GM21423 (cell line): ENCODE measurements at regions not wholly inside any gene's neighbourhood (a gene's known extent, or its start where the extent isn't known, plus 50 kb on each side); places are given as distances from the start of the nearest gene placed in this dataset.
A peak's percentile ranks its signal among the peaks of the same experiment; 100 is the strongest.
"Not testable (repeated sequence)": the region's sequence is repeated elsewhere in the genome, so short reads cannot be mapped to it uniquely, and the experiment has no call there.

Source experiments
- ATAC-seq: cut with Tn5 transposase; IDR thresholded peaks from one replicate; pipeline ENCODE4 v1.9.1; 2021; ENCODE audit warnings: mild to moderate bottlenecking, moderate library complexity; ENCODE audit not compliant: unreplicated experiment

GRCh38 chr3:40925231-40925630 lies 274.1 kb upstream of the CTNNB1 start:
- no peak for ATAC-seq

GRCh38 chr3:40930131-40930538 lies 269.2 kb upstream of the CTNNB1 start:
- no peak for ATAC-seq

GRCh38 chr3:40930756-40931155 lies 268.5 kb upstream of the CTNNB1 start:
- no peak for ATAC-seq

- ATAC-seq: no peak
Measured at GRCh38 chr3:40938591-40938990, 260.7 kb upstream of the CTNNB1 start.

GRCh38 chr3:40939030-40939740 lies 260.1 kb upstream of the CTNNB1 start:
- ATAC-seq: no peak

GRCh38 chr3:40939741-40940130 lies 259.6 kb upstream of the CTNNB1 start:
- ATAC-seq: no peak

- ATAC-seq: no peak
Measured at GRCh38 chr3:40940651-40941050, 258.7 kb upstream of the CTNNB1 start.

- ATAC-seq: not testable (repeated sequence)
Measured at GRCh38 chr3:40947022-40947421, 252.3 kb upstream of the CTNNB1 start.

GRCh38 chr3:40949347-40949746 lies 250.0 kb upstream of the CTNNB1 start:
- ATAC-seq: not testable (repeated sequence)

GRCh38 chr3:40951636-40952035 lies 247.7 kb upstream of the CTNNB1 start:
- ATAC-seq: no peak

- ATAC-seq: no peak
Measured at GRCh38 chr3:40961104-40961857, 238.0 kb upstream of the CTNNB1 start.

GRCh38 chr3:40962721-40963120 lies 236.6 kb upstream of the CTNNB1 start:
- no peak for ATAC-seq

- no peak for ATAC-seq
Measured at GRCh38 chr3:40968666-40969065, 230.6 kb upstream of the CTNNB1 start.

GRCh38 chr3:40969341-40969740 lies 230.0 kb upstream of the CTNNB1 start:
- ATAC-seq: no peak

GRCh38 chr3:40969756-40970466 lies 229.4 kb upstream of the CTNNB1 start:
- no peak for ATAC-seq

- peak; percentile 94 for ATAC-seq
Measured at GRCh38 chr3:40971191-40972168, 227.8 kb upstream of the CTNNB1 start.

GRCh38 chr3:40972350-40972749 lies 227.0 kb upstream of the CTNNB1 start:
- ATAC-seq: no peak

- no peak for ATAC-seq
Measured at GRCh38 chr3:40973141-40973540, 226.2 kb upstream of the CTNNB1 start.

- no peak for ATAC-seq
Measured at GRCh38 chr3:40975711-40976121, 223.6 kb upstream of the CTNNB1 start.

GRCh38 chr3:40976241-40976640 lies 223.1 kb upstream of the CTNNB1 start:
- ATAC-seq: no peak

- no peak for ATAC-seq
Measured at GRCh38 chr3:40978442-40978841, 220.9 kb upstream of the CTNNB1 start.
